ENCODE measurements at regions not wholly inside any gene's neighbourhood (a gene's known extent, or its start where the extent isn't known, plus 50 kb on each side); places are given as distances from the start of the nearest gene placed in this dataset.
A peak's percentile ranks its signal among the peaks of the same experiment; 100 is the strongest.

GRCh38 chr6:153302133-153302532 lies 171.1 kb upstream of the RGS17 start:
- no peak overlapping the region for H3K27ac ChIP-seq (ENCODE audit: low read depth, low read length)
- CTCF ChIA-PET (ENCODE audit: partially characterized antibody), result interaction anchor here (0.7 to 2.6 kb wide), 8 partner anchors 9 to 277 kb away, joined by 3 to 16 read pairs (median 4); no protein-coding TSS in a partner anchor
- peak overlapping the region; percentile 81; the same call in 1 of the 2 replicates for H4K8ac ChIP-seq (ENCODE audit: extremely low read depth, insufficient read depth, low read length)
- 89% methylated on average over 8 of the region's 8 CpGs; no CpG with 5 or more reads in 1 of the 2 experiments for WGBS, 2 experiments (ENCODE audit: extremely low coverage in 1 of 2, insufficient coverage in 1 of 2, insufficient read length in 1 of 2, insufficient replicate concordance in 2 of 2, low coverage in 1 of 2, low lambda C conversion rate in 2 of 2, missing lambda C conversion rate in 1 of 2)
- H4K5ac ChIP-seq (ENCODE audit: insufficient read length, low read depth, low read length), result no peak overlapping the region
- no peak overlapping the region for H2BK20ac ChIP-seq (ENCODE audit: low read length)
- H3K14ac ChIP-seq (ENCODE audit: insufficient read length), result no peak overlapping the region
- H3K9ac ChIP-seq (replicated peaks in 1 of 4; ENCODE audit: extremely low read depth in 1 of 4, low read depth in 3 of 4, low read length in 3 of 4), result no peak overlapping the region
- H3K4me1 ChIP-seq (replicated peaks in 1 of 4; ENCODE audit: control insufficient read depth in 3 of 4, insufficient read depth in 4 of 4, low read length in 3 of 4), result peaks cover 0 to 2% (median 0%) of the 10 kb centered on the region in 4 experiments; a peak in 1 of 7 replicates
- no peaks in the 10 kb centered on the region for H4K20me1 ChIP-seq (replicated peaks in 1 of 2; ENCODE audit: control insufficient read depth in 1 of 2, insufficient read depth in 2 of 2, low read length in 2 of 2)
- no peak overlapping the region for H3K4ac ChIP-seq (replicated peaks; ENCODE audit: insufficient read length, low read depth, low read length)
- no peak overlapping the region for H2BK12ac ChIP-seq (ENCODE audit: low read depth, low read length)
- no peak overlapping the region for H3K4me3 ChIP-seq (ENCODE audit: extremely low read depth in 1 of 4, insufficient read depth in 2 of 4, low read depth in 3 of 4, low read length in 4 of 4)
- H3K36me3 ChIP-seq (ENCODE audit: control insufficient read depth in 2 of 4, insufficient read depth in 4 of 4, low read length in 3 of 4), result no peaks in the 10 kb centered on the region
- H3K4me2 ChIP-seq (ENCODE audit: insufficient read depth in 1 of 2, low read depth in 2 of 2, low read length in 2 of 2), result no peak overlapping the region
- H2BK5ac ChIP-seq (ENCODE audit: low read depth, low read length), result no peak overlapping the region
- peak overlapping the region; percentile 92 for H2AFZ ChIP-seq (ENCODE audit: low read length)
- no peaks in the 10 kb centered on the region for H3K79me2 ChIP-seq (ENCODE audit: control insufficient read depth in 1 of 2, insufficient read depth in 2 of 2, low read length in 2 of 2)
- no peak overlapping the region for H4K91ac ChIP-seq (replicated peaks; ENCODE audit: insufficient read length, low read length)
- FAIRE-seq, result no peak
- no peak overlapping the region for H2AK5ac ChIP-seq (ENCODE audit: low read depth, low read length)
- no peaks in the 10 kb centered on the region for H3K9me3 ChIP-seq (ENCODE audit: insufficient read depth in 2 of 2, low read depth in 1 of 2, low read length in 1 of 2)
- H3K18ac ChIP-seq (ENCODE audit: extremely low read depth, low read length), result no peak overlapping the region
- H3K79me1 ChIP-seq (ENCODE audit: low read depth, low read length), result no peaks in the 10 kb centered on the region
- POLR2A ChIA-PET (ENCODE audit: partially characterized antibody), result no interaction called here
- H2BK120ac ChIP-seq (replicated peaks; ENCODE audit: low read depth, low read length), result no peak overlapping the region
- no peak for DNase-seq (ENCODE audit: low read depth in 1 of 2, low spot score in 2 of 2)
- no peak overlapping the region for H3K23ac ChIP-seq (ENCODE audit: insufficient read length)
- no peaks in the 10 kb centered on the region for H3K27me3 ChIP-seq (replicated peaks in 1 of 4; ENCODE audit: control insufficient read depth in 3 of 4, extremely low read depth in 1 of 4, insufficient read depth in 3 of 4, low read length in 3 of 4)
- no peak overlapping the region for H2BK15ac ChIP-seq (ENCODE audit: low read length)
- H3K56ac ChIP-seq (replicated peaks; ENCODE audit: insufficient read length, low read depth, low read length), result no peak overlapping the region
- H3K23me2 ChIP-seq (ENCODE audit: low read depth, low read length), result no peaks in the 10 kb centered on the region
- TF ChIP-seq E2F6 (IDR thresholded peaks at IDR 0.05) (no peak), RNF2 (IDR thresholded peaks at IDR 0.05; ENCODE audit: borderline replicate concordance, low read depth, low read length, missing control alignments, poor library complexity, severe bottlenecking) (no peak)
